Astrocyte (in vitro differentiated cells and primary cell): ENCODE measurements at regions not wholly inside any gene's neighbourhood (a gene's known extent, or its start where the extent isn't known, plus 50 kb on each side); places are given as distances from the start of the nearest gene placed in this dataset.

Experiments
- EZH2 ChIP-seq: IDR thresholded peaks from 2 replicates; pipeline ENCODE4 v1.6.1; 2012; ENCODE audit warnings: mild to moderate bottlenecking, low read length, inconsistent platforms; ENCODE audit not compliant: insufficient read depth
- TF ChIP-seq, protein P1 (sequence below): IDR thresholded peaks from 2 replicates; pipeline ENCODE4 v1.5.1; 2011; ENCODE audit warnings: low read depth, mild to moderate bottlenecking, inconsistent platforms, low read length, moderate library complexity; ENCODE audit not compliant: insufficient read depth

- TF ChIP-seq, protein P1, sequence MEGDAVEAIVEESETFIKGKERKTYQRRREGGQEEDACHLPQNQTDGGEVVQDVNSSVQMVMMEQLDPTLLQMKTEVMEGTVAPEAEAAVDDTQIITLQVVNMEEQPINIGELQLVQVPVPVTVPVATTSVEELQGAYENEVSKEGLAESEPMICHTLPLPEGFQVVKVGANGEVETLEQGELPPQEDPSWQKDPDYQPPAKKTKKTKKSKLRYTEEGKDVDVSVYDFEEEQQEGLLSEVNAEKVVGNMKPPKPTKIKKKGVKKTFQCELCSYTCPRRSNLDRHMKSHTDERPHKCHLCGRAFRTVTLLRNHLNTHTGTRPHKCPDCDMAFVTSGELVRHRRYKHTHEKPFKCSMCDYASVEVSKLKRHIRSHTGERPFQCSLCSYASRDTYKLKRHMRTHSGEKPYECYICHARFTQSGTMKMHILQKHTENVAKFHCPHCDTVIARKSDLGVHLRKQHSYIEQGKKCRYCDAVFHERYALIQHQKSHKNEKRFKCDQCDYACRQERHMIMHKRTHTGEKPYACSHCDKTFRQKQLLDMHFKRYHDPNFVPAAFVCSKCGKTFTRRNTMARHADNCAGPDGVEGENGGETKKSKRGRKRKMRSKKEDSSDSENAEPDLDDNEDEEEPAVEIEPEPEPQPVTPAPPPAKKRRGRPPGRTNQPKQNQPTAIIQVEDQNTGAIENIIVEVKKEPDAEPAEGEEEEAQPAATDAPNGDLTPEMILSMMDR = no peak
- TF ChIP-seq EZH2 = no peak
These were observed 239.1 kb downstream of the ZNF674 start for GRCh38 chrX:46306103-46306502.
